HG02943 (cell line): ENCODE measurements at regions not wholly inside any gene's neighbourhood (a gene's known extent, or its start where the extent isn't known, plus 50 kb on each side); places are given as distances from the start of the nearest gene placed in this dataset.

ENCODE experiments used
- ATAC-seq: cut with Tn5 transposase; IDR thresholded peaks from one replicate; pipeline ENCODE4 v1.9.1; 2021; ENCODE audit warnings: mild to moderate bottlenecking, low read depth, moderate library complexity; ENCODE audit not compliant: unreplicated experiment

- ATAC-seq: no peak
Measured at GRCh38 chr3:31043184-31043819, 148.8 kb upstream of the GADL1 start.

GRCh38 chr3:31047673-31048072 is 153.2 kb upstream of the GADL1 start:
- ATAC-seq: no peak

DNA sequence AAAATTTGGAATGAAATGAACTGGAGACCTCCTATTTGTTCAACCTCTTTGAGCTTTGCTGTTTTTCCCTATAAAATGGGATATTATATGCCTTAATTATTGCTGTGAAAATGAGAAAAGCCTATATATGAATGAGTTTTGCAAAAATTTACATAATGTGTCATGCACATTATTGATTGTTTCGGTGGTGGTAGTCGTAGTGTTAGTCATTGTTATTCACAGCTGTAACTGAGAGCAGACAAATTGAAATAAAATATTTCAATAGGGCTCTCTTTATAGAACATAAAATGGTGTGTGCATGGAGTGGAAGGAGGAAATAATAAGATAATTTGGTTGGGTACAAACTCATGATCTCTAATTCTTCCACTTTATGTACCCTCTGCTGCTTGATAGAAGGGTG is 153.7 kb upstream of the GADL1 start:
- no peak for ATAC-seq

DNA sequence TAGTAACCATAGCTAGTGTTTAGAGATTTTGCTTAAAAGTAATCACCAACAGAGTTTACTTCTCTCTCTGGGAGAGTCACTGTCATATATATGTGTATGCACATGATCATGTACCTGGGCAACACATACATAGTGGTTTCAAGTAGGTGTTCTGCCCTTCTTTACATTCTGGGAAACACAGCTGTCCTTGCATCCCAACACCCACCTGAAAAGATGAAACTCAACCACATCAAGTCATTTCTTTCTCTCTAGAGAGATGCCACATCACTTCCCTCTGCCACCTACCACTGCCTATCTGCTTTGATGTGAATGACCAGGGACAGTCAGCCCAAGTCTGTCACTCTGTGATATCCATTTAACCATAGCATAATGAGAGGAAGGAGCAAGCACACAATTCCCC is 155.8 kb upstream of the GADL1 start:
- ATAC-seq: no peak

- ATAC-seq: no peak
Measured at GRCh38 chr3:31051226-31051625, 156.8 kb upstream of the GADL1 start.

DNA sequence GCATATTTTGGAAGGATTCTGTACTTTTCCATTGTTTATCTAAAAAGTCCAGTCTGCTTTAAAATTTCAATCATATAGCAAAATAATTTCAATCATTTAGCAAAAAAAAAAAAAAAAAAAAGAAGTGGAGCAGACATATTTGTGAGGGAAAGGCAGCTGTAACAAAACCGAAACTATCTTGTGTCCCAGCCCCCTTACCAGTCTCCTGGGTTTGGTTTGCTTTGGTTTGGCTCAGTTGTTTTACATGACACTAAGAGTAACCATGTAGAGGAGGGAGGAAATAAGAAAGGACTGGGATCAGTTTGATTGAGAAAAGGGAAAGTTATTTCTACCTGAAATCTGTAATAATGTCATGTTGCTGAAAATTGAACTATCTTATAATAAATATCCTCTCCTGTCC is 158.8 kb upstream of the GADL1 start:
- ATAC-seq: no peak

- ATAC-seq: no peak
Measured at GRCh38 chr3:31054032-31054431, 159.6 kb upstream of the GADL1 start.

GRCh38 chr3:31055757-31056156 is 161.3 kb upstream of the GADL1 start:
- no peak for ATAC-seq

- ATAC-seq: no peak
Measured at GRCh38 chr3:31057891-31058290, 163.4 kb upstream of the GADL1 start.

GRCh38 chr3:31064021-31064420 is 169.6 kb upstream of the GADL1 start:
- no peak for ATAC-seq

DNA sequence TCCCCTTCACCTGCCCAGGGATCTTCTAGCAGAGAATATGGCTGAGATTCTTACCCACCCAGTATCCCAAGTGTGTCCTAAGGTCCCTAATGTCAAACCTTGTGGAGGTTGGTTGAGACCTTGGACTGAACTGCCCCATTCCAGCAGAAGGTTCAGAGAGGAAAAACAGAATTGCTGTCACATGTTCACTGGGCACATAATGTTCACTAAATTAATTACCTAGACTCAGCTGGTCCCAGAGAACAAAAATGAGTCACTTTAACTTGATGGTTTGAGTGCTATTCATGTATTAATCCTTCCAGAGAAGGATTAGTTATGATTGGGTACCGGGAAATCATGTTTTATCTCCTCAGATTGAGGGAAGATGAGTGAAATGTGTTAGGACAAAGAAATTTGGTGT is 171.3 kb upstream of the GADL1 start:
- no peak for ATAC-seq

- no peak for ATAC-seq
Measured at GRCh38 chr3:31067004-31067403, 172.5 kb upstream of the GADL1 start.

DNA sequence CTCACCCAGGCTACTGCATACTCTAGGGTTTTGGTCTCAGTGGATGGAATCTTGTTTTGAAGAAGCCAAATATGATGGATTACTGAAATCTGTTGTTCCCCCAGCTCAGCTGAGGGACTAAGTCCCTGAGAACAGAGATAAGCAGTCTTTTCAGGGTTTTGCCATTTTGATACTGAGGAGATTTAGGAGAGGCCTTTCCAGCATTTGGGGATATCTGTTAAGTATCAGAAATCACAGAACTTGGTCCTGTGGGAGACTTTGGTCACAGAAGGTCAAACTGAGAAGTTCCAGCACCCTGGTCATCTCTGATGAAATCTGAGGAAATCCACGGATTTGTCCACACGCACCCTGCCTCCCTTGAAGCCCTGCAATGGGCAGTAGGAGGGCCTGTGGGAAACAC is 181.0 kb upstream of the GADL1 start:
- no peak for ATAC-seq

GRCh38 chr3:31075876-31076275 is 181.4 kb upstream of the GADL1 start:
- no peak for ATAC-seq

DNA sequence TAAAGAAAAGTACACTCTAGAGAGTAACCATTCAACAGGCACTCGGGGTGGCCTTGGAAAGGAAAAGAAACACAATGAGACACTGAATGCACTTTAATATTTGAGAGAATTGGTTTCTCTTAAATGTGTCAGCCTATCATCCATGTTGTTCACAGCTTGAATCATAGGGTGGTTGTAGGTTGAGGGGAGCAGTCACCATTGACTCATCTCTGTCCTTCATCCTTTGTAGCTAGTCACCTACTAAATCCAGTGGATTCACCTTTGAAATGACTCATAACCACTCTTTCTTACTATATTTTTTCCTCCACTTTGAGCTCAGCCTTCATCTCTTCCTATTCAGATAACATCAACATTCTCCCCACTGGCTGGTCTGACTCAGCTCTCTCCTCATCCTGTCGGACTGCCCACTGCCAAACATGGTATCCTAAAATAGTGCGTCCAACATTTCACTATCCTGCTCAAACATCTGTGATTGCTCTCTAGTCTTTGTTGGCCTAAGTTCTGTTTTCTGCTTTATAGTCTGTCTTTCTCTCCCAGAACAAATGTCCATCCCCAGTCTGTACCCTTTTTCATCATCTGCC is 182.7 kb upstream of the GADL1 start:
- no peak for ATAC-seq

- ATAC-seq: no peak
Measured at GRCh38 chr3:31077826-31078225, 183.4 kb upstream of the GADL1 start.

GRCh38 chr3:31079689-31080088 is 185.2 kb upstream of the GADL1 start:
- ATAC-seq: no peak

GRCh38 chr3:31081018-31081662 is 186.7 kb upstream of the GADL1 start:
- ATAC-seq: no peak

GRCh38 chr3:31086148-31086547 is 191.7 kb upstream of the GADL1 start:
- ATAC-seq: no peak

DNA sequence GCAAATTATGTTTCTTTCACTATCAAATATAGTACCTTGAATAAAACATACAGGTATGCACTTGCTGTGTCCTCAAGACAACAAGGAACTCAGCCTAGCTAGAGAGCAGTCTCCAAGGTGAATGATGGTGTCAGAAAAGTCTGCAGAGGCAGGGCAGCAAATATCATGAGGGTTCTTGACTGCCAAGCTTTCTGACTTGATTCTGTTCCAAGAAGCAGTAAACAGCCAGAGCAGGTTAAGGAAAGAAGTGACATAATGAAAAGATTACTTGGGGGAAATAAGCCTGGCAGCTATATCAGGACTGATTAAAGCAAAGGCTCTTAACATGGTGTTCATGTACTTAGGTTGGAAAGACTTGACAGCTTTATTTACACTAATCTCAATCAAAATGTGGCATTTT is 192.2 kb upstream of the GADL1 start:
- ATAC-seq: no peak

DNA sequence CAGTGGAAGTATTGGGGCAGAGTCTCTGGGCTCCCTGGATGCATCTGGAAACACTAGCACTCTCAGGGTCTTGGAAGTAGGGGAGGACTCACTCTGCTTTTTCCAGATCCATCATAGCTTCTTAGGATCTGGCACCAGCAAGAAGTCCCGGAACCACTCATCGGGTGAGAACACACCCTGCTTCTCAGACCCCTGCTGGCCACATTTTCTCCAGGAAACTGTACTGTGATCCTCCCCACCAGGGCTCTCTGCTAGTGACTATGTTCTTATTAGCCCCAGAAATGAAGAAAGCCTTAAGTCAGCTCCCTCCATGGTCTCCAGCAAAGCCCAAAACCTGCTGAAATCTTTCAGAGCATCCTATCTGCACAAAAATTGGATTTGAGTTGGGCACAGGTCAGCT is 197.3 kb upstream of the GADL1 start:
- ATAC-seq: no peak
